ENCODE measurements at regions not wholly inside any gene's neighbourhood (a gene's known extent, or its start where the extent isn't known, plus 50 kb on each side); places are given as distances from the start of the nearest gene placed in this dataset.

DNA sequence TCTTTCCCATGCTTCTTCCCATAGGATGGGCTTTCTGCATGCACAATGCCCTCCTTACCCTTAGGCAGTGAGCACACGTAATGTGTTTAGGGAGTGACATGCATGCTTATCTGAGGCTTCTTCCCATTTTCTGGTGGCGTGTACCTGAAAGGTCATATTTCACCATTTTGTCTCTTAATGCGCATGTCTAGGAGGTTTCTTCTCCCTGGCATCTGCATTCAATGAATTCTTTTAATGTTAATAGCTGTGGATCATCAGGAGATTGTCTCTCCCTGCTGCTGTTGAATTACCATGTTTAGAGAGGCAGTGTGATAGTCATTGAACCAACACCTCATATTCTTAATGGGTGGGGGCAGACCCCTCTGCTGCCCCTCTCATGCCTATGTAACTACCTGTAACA lies 205.6 kb upstream of the SGO1 start:
- H3K9me3 ChIP-seq, result peaks cover 0 to 5% of the 10 kb centered on the region in 2 donors
- H3K4me1 ChIP-seq, result no peaks in the 10 kb centered on the region
- H3K36me3 ChIP-seq, result no peaks in the 10 kb centered on the region
- no peaks in the 10 kb centered on the region for H3K27me3 ChIP-seq
- TF ChIP-seq CTCF (IDR thresholded peaks at IDR 0.05) (no peak), POLR2A (IDR thresholded peaks at IDR 0.05) (no peak), POLR2AphosphoS5 (IDR thresholded peaks at IDR 0.05) (no peak)
- no peak overlapping the region for H3K27ac ChIP-seq
- DNase-seq (ENCODE audit: low spot score in 2 of 2), result no peak
- intact Hi-C loops (cut with DNase I; ENCODE audit: low total_unique reads), result no loop called here
- H3K4me3 ChIP-seq, result no peak overlapping the region

DNA sequence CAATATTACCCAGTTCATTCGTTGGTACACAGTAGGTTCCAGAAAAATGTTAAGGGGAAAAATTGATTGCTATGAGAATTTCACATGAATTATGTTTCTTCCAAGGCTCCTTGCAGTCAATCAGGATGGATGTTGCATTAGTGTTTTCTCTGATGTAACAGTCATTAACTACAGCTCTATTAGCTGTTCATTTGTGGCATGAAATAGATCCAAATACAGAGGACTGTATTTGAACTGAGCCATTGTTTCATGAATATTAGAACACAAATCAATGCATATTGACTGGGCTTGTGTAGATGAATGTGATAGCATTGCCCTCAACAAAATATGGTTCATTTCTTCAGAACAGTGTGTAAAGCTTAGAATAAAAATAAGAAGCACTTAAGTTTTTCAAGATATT lies 203.0 kb upstream of the SGO1 start:
- no peaks in the 10 kb centered on the region for H3K36me3 ChIP-seq
- no peak for DNase-seq (ENCODE audit: low spot score in 2 of 2)
- no peaks in the 10 kb centered on the region for H3K27me3 ChIP-seq
- H3K4me1 ChIP-seq, result no peaks in the 10 kb centered on the region
- TF ChIP-seq POLR2A (IDR thresholded peaks at IDR 0.05) (no peak), CTCF (IDR thresholded peaks at IDR 0.05) (no peak), POLR2AphosphoS5 (IDR thresholded peaks at IDR 0.05) (no peak)
- intact Hi-C loops (cut with DNase I; ENCODE audit: low total_unique reads), result no loop called here
- H3K27ac ChIP-seq, result no peak overlapping the region
- peaks cover 0 to 1% of the 10 kb centered on the region in 2 donors for H3K9me3 ChIP-seq
- H3K4me3 ChIP-seq, result no peak overlapping the region

- Histone ChIP-seq H3K36me3 (no peaks in the 10 kb centered on the region), H3K27ac (no peak overlapping the region)
- intact Hi-C loops (cut with DNase I; ENCODE audit: low total_unique reads), result no loop called here
Measured at GRCh38 chr3:20380295-20380694, 194.3 kb upstream of the SGO1 start.

GRCh38 chr3:20378315-20378714 lies 192.3 kb upstream of the SGO1 start:
- no peak for DNase-seq (ENCODE audit: low spot score in 2 of 2)
- TF ChIP-seq CTCF (IDR thresholded peaks at IDR 0.05), result no peak
- no peak for TF ChIP-seq POLR2A (IDR thresholded peaks at IDR 0.05)
- intact Hi-C loops (cut with DNase I; ENCODE audit: low total_unique reads), result no loop called here

More at GRCh38 chr3:20380295-20380694, 194.3 kb upstream of the SGO1 start:
- H3K4me3 ChIP-seq, result no peak overlapping the region
- H3K4me1 ChIP-seq, result no peaks in the 10 kb centered on the region
- no peaks in the 10 kb centered on the region for H3K9me3 ChIP-seq
- no peak for DNase-seq (ENCODE audit: low spot score in 2 of 2)
- no peaks in the 10 kb centered on the region for H3K27me3 ChIP-seq
- TF ChIP-seq POLR2A (IDR thresholded peaks at IDR 0.05) (no peak), CTCF (IDR thresholded peaks at IDR 0.05) (no peak), POLR2AphosphoS5 (IDR thresholded peaks at IDR 0.05) (no peak)

GRCh38 chr3:20376665-20377217 lies 190.7 kb upstream of the SGO1 start:
- no peak overlapping the region for H3K4me3 ChIP-seq
- no peak overlapping the region for H3K27ac ChIP-seq
- no peaks in the 10 kb centered on the region for H3K4me1 ChIP-seq
- no peaks in the 10 kb centered on the region for H3K36me3 ChIP-seq
- no peaks in the 10 kb centered on the region for H3K9me3 ChIP-seq
- no peaks in the 10 kb centered on the region for H3K27me3 ChIP-seq
- DNase-seq (ENCODE audit: low spot score in 2 of 2), result no peak
- TF ChIP-seq CTCF (IDR thresholded peaks at IDR 0.05) (no peak), POLR2AphosphoS5 (IDR thresholded peaks at IDR 0.05) (no peak), POLR2A (IDR thresholded peaks at IDR 0.05) (no peak)
- intact Hi-C loops (cut with DNase I; ENCODE audit: low total_unique reads), result no loop called here

More at GRCh38 chr3:20378315-20378714, 192.3 kb upstream of the SGO1 start:
- Histone ChIP-seq H3K4me3 (no peak overlapping the region), H3K27ac (no peak overlapping the region), H3K36me3 (no peaks in the 10 kb centered on the region), H3K9me3 (no peaks in the 10 kb centered on the region), H3K4me1 (no peaks in the 10 kb centered on the region), H3K27me3 (no peaks in the 10 kb centered on the region)
